ENCODE measurements at regions not wholly inside any gene's neighbourhood (a gene's known extent, or its start where the extent isn't known, plus 50 kb on each side); places are given as distances from the start of the nearest gene placed in this dataset.

DNA sequence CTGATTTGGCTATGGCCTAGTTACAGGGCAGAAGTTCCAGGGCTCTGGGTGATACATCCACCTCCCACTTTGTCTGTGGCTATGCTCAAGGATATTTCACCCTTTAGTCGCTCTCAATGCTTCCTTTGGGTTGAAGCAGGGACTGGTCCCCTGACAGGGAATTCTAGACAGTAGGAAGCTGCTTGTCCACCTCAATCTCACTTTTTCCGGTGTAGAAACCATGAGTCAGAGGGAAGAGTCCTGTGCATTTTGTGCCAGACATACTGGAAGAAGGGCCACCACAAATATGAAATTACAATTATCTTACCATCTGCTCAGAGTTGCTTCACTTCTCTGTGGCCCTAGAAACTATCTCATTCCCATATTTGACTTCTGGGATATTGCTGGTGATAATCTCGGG is 413.7 kb upstream of the FAT3 start:
- H3K4me3 ChIP-seq (ENCODE audit: low read depth in 2 of 2, low read length in 1 of 2): no peak overlapping the region
- 42% methylated on average over 2 of the region's 3 CpGs for WGBS (ENCODE audit: low lambda C conversion rate)
- H3K9me2 ChIP-seq: no peaks in the 10 kb centered on the region
- H3K9me3 ChIP-seq: no peaks in the 10 kb centered on the region
- no peaks in the 10 kb centered on the region for H3F3A ChIP-seq (replicated peaks; ENCODE audit: insufficient read depth)
- POLR2A ChIA-PET: no interaction called here
- H2AFZ ChIP-seq (ENCODE audit: low read depth): no peak overlapping the region; the same call in 1 of the 2 replicates
- no peak overlapping the region for H3K4me2 ChIP-seq
- H3K79me2 ChIP-seq (ENCODE audit: insufficient read depth): no peaks in the 10 kb centered on the region
- TF ChIP-seq TAF1 (IDR thresholded peaks at IDR 0.05; ENCODE audit: borderline replicate concordance, low read depth, low read length): no peak
- 0 out of 2 replicates have a peak, but pooled peaks have one; percentile 7 for TF ChIP-seq FOSL2 (IDR thresholded peaks at IDR 0.05; ENCODE audit: borderline replicate concordance, low read depth)
- no peaks in the 10 kb centered on the region for H4K20me1 ChIP-seq (ENCODE audit: insufficient read depth)
- peaks cover 4 to 7% of the 10 kb centered on the region in 2 experiments; a peak in 2 of 4 replicates for H3K4me1 ChIP-seq (ENCODE audit: control insufficient read depth in 1 of 2, insufficient read depth in 2 of 2, low read depth in 1 of 2, low read length in 1 of 2)
- DNase-seq: no peak
- CTCF ChIA-PET: interaction anchor here (1.2 kb wide), 1 partner anchor 8 kb away, joined by 3 read pairs; no protein-coding TSS in a partner anchor
- no peaks in the 10 kb centered on the region for H3K27me3 ChIP-seq (ENCODE audit: insufficient read depth)
- H3K36me3 ChIP-seq (replicated peaks in 1 of 2; ENCODE audit: control insufficient read depth in 1 of 2, insufficient read depth in 2 of 2, low read length in 1 of 2): no peaks in the 10 kb centered on the region
- H3K27ac ChIP-seq (ENCODE audit: low read depth in 2 of 2, low read length in 1 of 2): no peak overlapping the region
- H3K9ac ChIP-seq: no peak overlapping the region

DNA sequence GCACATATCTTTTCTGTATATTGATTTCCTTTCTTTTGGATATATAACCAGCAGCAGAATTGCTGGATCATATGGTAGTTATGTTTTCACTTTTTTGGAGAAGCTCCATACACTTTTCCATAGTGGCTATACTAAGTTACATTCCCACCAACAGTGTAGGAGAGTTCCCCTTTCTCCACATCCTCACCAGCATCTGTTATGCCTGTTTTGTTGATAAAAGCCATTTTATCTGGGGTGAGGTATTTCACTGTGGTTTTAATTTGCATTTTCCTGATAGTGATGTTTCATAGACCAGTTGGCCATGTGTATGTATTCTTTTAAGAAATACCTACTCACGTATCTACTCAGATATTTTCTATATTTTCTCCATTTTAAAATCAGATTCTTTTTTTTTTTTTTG is 419.3 kb upstream of the FAT3 start:
- Histone ChIP-seq H3F3A (replicated peaks; ENCODE audit: insufficient read depth) (no peaks in the 10 kb centered on the region), H3K4me3 (ENCODE audit: low read depth in 2 of 2, low read length in 1 of 2) (no peak overlapping the region), H4K20me1 (ENCODE audit: insufficient read depth) (no peaks in the 10 kb centered on the region), H3K9ac (no peak overlapping the region), H3K79me2 (ENCODE audit: insufficient read depth) (no peaks in the 10 kb centered on the region), H3K4me1 (ENCODE audit: control insufficient read depth in 1 of 2, insufficient read depth in 2 of 2, low read depth in 1 of 2, low read length in 1 of 2) (peaks cover 9 to 10% of the 10 kb centered on the region in 2 experiments; a peak in 3 of 4 replicates), H3K27me3 (ENCODE audit: insufficient read depth) (no peaks in the 10 kb centered on the region), H3K36me3 (replicated peaks in 1 of 2; ENCODE audit: control insufficient read depth in 1 of 2, insufficient read depth in 2 of 2, low read length in 1 of 2) (no peaks in the 10 kb centered on the region), H2AFZ (ENCODE audit: low read depth) (no peak overlapping the region), H3K27ac (ENCODE audit: low read depth in 2 of 2, low read length in 1 of 2) (no peak overlapping the region), H3K9me2 (no peaks in the 10 kb centered on the region), H3K9me3 (no peaks in the 10 kb centered on the region), H3K4me2 (no peak overlapping the region)
- TF ChIP-seq RXRA (IDR thresholded peaks at IDR 0.05; ENCODE audit: borderline replicate concordance, low read depth): no peak
- TF ChIP-seq, protein P1, sequence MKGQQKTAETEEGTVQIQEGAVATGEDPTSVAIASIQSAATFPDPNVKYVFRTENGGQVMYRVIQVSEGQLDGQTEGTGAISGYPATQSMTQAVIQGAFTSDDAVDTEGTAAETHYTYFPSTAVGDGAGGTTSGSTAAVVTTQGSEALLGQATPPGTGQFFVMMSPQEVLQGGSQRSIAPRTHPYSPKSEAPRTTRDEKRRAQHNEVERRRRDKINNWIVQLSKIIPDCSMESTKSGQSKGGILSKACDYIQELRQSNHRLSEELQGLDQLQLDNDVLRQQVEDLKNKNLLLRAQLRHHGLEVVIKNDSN (IDR thresholded peaks at IDR 0.05; ENCODE audit: borderline replicate concordance, low read depth): no peak
- no peak for TF ChIP-seq JUND (IDR thresholded peaks at IDR 0.05)
- no peak for TF ChIP-seq GATA2 (CRISPR knock-in tag; IDR thresholded peaks at IDR 0.05)
- no peak for TF ChIP-seq ELF1 (IDR thresholded peaks at IDR 0.05)
- TF ChIP-seq YY1 (IDR thresholded peaks at IDR 0.05; ENCODE audit: low read depth): no peak
- TF ChIP-seq, protein P2, sequence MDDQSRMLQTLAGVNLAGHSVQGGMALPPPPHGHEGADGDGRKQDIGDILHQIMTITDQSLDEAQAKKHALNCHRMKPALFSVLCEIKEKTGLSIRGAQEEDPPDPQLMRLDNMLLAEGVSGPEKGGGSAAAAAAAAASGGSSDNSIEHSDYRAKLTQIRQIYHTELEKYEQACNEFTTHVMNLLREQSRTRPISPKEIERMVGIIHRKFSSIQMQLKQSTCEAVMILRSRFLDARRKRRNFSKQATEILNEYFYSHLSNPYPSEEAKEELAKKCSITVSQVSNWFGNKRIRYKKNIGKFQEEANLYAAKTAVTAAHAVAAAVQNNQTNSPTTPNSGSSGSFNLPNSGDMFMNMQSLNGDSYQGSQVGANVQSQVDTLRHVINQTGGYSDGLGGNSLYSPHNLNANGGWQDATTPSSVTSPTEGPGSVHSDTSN (IDR thresholded peaks at IDR 0.05): no peak
- no peak for TF ChIP-seq EZH2phosphoT487 (IDR thresholded peaks at IDR 0.05; ENCODE audit: borderline replicate concordance, low read depth)
- no peak for TF ChIP-seq TAF1 (IDR thresholded peaks at IDR 0.05; ENCODE audit: borderline replicate concordance, low read depth, low read length)
- TF ChIP-seq, protein P3, sequence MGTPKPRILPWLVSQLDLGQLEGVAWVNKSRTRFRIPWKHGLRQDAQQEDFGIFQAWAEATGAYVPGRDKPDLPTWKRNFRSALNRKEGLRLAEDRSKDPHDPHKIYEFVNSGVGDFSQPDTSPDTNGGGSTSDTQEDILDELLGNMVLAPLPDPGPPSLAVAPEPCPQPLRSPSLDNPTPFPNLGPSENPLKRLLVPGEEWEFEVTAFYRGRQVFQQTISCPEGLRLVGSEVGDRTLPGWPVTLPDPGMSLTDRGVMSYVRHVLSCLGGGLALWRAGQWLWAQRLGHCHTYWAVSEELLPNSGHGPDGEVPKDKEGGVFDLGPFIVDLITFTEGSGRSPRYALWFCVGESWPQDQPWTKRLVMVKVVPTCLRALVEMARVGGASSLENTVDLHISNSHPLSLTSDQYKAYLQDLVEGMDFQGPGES (IDR thresholded peaks at IDR 0.05; ENCODE audit: low read depth, low read length): no peak
- ChIA-PET POLR2A (no interaction called here), CTCF (no interaction called here)
- no peak for DNase-seq
- 84% methylated on average over 1 of the region's 1 CpG for WGBS (ENCODE audit: low lambda C conversion rate)

Measured in SK-N-SH (cell line).